HG02884 (cell line): ENCODE measurements at regions not wholly inside any gene's neighbourhood (a gene's known extent, or its start where the extent isn't known, plus 50 kb on each side); places are given as distances from the start of the nearest gene placed in this dataset.

Experiments used
- ATAC-seq: cut with Tn5 transposase; IDR thresholded peaks from one replicate; pipeline ENCODE4 v1.9.1; 2021; ENCODE audit warnings: mild to moderate bottlenecking, moderate library complexity; ENCODE audit not compliant: unreplicated experiment

GRCh38 chr9:38287420-38287985, 105.0 kb upstream of the ALDH1B1 start:
- no peak for ATAC-seq

- no peak for ATAC-seq
Measured at GRCh38 chr9:38286766-38287165, 105.7 kb upstream of the ALDH1B1 start.

DNA sequence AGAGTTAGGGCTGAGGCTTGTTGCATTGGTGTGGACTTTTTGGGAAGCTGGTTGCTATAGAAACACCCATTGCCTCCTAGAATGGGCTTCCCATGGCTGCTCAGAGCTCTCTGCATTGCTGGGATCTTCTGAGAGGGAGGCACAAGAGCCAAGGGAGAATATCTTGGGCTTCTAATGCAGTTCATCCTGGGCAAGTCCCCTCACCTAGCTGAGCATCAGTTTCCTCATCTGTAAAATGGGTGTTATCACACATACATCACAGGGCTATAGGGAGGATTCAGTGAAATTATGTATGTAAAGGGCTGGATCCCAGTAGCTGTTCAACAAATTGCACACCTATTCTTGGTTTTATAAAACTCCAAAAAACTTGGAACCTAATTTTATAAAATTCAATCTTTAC, 106.1 kb upstream of the ALDH1B1 start:
- no peak for ATAC-seq

DNA sequence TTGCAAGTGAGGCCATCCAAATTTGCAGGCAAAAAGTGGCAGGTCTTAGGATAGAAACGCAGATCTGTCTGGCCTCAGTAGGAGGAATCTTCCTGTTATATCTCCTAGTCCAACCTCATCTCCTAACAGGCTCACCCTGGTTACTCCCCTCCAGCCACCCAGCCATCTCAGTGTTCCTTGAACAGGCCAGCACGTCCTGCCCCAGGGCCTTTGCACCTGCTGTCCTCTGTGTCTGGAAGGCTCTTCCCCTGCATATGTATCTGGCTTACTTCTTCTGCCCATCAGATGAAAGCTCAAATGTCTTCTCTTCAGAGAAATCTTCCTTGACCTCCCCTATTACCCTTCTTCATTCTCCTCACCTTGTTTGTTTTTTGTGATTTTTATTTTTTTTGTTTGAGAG, 107.3 kb upstream of the ALDH1B1 start:
- ATAC-seq, result no peak

GRCh38 chr9:38284588-38285051, 107.9 kb upstream of the ALDH1B1 start:
- ATAC-seq, result no peak

- no peak for ATAC-seq
Measured at GRCh38 chr9:38284039-38284575, 108.4 kb upstream of the ALDH1B1 start.

GRCh38 chr9:38282756-38283155, 109.7 kb upstream of the ALDH1B1 start:
- ATAC-seq, result no peak

DNA sequence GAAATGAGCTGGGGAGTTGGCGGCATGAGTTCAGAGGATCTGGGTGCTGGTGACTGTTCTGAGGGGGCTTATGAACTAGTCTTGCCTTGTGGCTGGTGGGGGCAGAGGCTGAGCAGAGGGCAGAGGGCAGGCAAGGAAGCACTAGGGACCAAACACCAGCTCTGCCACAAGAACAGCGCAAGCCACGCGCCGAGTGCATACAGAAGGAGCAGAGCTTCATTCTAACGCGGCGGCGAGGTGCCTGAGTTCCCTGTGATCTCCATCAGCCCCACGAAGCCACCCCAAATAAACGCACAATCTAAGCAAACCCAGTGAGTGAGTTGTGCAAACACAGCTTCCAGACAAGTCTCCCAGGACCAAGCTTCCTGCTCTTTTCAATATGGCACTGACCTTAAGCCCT, 110.6 kb upstream of the ALDH1B1 start:
- ATAC-seq, result no peak

DNA sequence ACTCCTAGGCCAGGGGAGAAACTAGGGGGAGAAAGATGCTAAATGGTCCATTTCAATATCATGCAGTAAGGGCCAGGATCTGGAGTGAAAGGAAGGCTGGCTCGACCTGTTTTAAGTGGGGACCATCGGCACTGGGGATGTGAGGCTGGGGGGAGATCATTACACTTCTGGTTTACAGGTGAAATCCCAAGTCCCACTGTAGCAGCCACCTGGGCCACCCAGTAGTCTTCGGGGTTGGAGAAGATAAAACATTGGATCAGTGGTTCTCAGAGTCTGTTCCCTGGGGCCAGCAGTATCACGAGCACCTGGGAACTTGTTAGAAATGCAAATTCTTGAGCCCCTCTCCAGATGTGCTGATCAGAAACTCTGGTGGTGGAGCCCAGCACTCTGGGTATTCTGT, 111.3 kb upstream of the ALDH1B1 start:
- no peak for ATAC-seq

DNA sequence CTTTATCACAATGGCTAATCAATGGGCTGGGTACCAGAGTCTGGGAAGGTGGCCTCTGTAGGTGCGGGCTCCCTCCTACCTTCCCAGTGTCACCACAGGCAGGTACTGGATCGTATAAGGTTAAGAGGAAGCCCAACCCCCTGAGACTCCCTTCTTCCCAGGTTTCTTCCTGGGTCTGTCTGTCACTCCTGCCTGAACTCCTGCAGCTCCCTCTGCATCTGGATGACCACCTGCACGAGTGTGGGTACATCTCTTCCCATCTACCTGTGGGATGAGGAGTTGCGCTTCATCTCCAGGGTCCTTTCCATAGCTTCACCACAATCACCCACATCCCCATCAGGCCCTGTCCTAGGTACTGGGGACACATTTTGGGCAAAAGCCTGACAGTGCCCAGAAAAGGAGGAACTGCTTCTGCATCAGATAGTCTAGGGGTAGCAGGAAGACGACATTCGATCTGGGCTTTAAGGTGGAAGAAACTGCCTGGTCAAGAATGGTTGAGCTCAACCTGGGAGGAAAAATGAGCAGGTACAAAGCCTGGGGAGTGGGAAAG, 112.2 kb upstream of the ALDH1B1 start:
- ATAC-seq, result no peak

DNA sequence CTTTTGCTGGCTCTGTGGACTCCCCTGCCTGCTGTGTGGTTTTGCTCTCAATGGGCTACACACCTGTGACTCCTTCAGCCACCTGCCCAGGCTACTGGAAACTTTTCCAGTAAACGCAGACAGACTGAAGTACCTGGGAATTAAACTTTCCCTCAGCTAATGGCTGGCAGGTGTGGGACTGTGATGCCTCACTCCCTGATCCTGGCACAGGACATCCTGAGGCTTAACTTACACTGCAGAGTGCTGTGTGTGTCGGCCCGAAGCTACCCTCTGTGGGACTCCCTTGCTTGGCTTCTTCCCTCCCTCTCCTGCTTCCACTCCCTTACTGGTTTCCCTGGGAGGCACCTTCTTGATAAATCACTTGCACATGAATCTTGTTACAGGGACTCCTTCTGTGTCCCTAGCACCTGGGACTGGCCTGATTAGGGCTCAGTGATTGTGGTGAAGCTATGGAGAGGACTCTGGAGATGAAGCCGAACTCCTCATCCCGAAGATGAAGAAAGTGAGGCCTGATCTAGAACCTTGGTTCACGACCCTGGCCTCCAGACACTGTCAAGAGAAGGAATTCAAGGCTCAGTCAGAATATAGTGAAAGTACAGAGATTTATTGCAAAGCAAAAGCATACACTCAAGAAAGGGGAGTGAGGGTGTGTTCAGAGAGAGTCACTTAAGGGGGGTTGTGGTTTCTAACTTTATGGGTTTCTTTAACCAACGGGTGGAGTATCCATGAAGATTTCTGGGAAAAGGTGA, 113.4 kb upstream of the ALDH1B1 start:
- no peak for ATAC-seq

GRCh38 chr9:38278457-38278856, 114.0 kb upstream of the ALDH1B1 start:
- no peak for ATAC-seq

GRCh38 chr9:38277601-38278200, 114.8 kb upstream of the ALDH1B1 start:
- ATAC-seq, result no peak

DNA sequence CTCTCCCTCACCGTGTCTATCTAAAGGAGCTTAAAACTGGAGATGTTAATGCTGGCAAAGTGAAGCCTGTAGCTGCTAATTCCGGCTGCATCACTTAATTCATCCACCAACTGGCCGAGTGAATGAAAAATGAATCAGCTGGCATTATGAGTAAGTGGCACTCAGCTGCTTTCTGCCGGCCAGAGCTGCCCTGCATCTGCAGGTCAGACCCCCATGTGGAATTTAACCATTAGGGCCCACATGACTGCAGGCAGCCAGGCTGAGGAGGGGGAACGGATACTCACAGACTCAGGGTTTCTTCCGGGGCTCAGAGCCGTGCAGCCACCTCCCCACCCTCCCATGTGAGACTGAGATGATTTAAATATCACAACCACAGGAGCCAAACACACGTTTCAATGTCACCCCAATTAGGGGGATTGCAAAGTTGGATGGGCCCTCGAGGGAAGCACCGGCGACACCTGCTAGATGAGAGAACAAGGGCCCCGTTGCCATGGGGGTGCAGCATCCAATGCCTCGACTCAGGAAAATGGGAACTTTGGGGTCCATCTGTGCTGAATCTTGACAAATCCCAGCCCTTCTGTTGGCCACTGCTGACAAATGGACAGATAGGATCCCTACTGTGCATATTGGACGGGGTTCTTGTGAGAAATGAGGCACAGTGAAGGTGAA, 115.6 kb upstream of the ALDH1B1 start:
- no peak for ATAC-seq

GRCh38 chr9:38274800-38275199, 117.7 kb upstream of the ALDH1B1 start:
- ATAC-seq, result no peak

GRCh38 chr9:38272710-38273109, 119.8 kb upstream of the ALDH1B1 start:
- ATAC-seq, result no peak

DNA sequence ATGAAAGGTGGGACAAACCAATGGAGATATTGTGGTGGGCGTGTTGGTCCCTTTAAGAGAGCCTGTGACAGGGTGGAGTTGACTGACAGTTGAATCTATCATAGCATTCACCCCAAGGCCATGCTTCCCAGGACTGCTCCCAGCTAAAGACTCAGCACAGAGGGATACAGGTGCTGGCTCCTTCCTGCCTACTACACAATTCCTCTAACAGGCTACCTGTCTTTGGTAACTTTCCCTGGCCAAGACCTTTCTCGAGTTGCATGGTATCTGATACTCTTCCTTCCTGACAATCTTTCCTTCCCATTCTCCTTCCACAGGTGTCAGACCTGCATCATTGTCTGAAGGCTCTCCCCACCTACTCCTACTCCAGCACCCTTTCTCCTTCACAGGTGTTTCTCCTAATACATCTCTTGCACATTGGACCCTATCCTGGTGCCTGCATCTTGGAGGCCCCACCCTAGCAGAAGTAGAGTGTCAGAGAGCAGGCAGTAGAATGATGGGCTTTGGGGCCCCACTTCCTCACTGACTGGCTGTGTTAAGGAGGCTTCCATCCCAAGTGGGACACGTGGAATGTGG, 120.7 kb upstream of the ALDH1B1 start:
- ATAC-seq, result no peak

DNA sequence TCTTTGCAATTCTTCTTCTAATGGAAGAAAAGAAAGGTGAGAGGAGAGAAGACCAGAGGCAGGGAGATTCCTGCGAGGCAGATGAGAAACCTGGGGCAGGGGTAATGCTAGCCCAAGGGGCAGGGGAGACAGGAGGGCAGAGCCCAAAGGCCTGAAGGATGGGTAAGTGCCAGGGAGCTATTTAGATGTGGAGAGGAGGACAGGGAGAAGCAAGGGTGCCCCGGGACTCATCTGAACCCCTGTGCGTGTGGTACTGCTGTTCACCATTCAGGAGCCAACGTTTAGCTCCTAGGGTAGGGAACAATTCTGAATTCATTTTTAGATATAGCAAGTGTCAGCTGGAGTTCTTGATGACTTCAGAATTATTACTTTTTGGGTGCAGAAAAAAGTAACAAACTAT, 122.7 kb upstream of the ALDH1B1 start:
- ATAC-seq, result no peak

DNA sequence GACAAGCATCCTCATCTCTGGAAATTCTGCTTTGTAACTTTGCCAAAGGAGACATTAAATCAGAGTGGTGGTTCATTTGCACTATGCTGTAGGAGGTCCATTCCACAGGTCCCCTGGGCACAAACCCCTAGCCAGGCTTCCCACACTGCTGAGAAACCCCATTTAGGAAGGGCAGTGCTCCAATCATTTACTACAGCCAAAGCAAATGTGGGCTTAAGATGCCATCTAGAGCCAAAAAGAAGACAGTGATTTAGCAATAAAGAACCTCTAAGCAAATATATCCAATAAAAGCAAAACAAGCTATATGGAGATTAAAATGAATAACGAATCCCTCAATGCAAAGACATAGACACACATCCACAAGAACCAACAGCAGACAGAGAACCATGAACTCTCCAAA, 129.0 kb upstream of the ALDH1B1 start:
- no peak for ATAC-seq

DNA sequence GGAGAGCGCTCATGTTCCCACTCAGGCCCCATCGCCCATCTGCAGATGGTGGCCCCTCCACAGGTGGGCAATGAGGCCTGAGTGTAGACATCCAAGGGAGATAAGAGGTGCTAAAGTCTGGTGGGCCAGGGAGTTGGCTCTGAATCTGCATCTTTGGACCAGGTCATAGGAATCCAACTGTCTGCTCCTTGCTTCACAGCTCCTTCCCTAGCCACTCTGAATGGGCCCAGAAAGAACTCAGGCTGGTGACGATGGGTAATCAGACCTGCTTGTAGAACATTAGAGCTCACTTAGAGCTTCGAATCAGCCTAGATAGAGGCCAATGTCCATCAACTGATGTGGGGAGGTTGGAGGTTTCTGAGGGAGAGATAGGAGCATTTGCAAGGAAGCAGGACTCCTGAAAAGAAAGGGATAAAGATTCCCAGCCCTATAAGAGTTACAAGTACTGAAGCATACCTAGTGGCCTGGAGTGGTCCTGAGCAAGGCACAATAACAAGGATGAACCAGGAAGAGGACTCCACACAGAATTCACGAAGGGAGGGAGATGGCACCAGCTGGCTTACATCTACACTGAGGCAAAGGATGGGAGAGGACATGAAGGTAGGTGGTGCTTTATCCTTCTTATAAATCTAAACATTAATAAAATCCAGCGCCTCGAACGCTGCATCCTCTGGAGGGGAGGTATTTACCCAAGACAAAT, 132.8 kb upstream of the ALDH1B1 start:
- no peak for ATAC-seq
